Thoracic aorta (tissue), 2 donors: ENCODE measurements at regions not wholly inside any gene's neighbourhood (a gene's known extent, or its start where the extent isn't known, plus 50 kb on each side); places are given as distances from the start of the nearest gene placed in this dataset.

Source experiments
- ATAC-seq: fragments of 150-250 bp; one replicate; pipeline ENCODE4 v1.8.0; 2017; ENCODE audit warnings: low read depth; ENCODE audit not compliant: insufficient number of reproducible peaks, low FRiP score
- DNase-seq: peaks from one replicate; pipeline ENCODE4 v3.0.0-alpha.2; 2020; ENCODE audit warnings: low spot score
- H3K27ac ChIP-seq, 2 donors: fragments of 200-600 bp; sonication (generic); 1 replicate in 1 of 2; 2 replicates in 1 of 2; pipeline ENCODE4 v1.5.1; 2016; ENCODE audit warnings: mild to moderate bottlenecking in 2 of 2, moderate library complexity in 2 of 2
- H3K27me3 ChIP-seq: fragments of 200-600 bp; sonication (generic); replicated peaks from 2 replicates; pipeline ENCODE4 v1.6.0; 2016; ENCODE audit warnings: mild to moderate bottlenecking; ENCODE audit not compliant: insufficient read depth
- H3K36me3 ChIP-seq: fragments of 200-600 bp; sonication (generic); one replicate; pipeline ENCODE4 v1.5.1; 2016
- H3K4me1 ChIP-seq, 2 donors: fragments of 200-600 bp; sonication (generic); 1 replicate in 1 of 2; 2 replicates in 1 of 2; pipeline versions ENCODE4 v1.5.1 to v1.6.0; 2016; ENCODE audit warnings: low read depth in 2 of 2, mild to moderate bottlenecking in 1 of 2; ENCODE audit not compliant: control insufficient read depth in 1 of 2
- H3K4me3 ChIP-seq: fragments of 200-600 bp; sonication (generic); 2 replicates; pipeline ENCODE4 v1.5.1; 2016; ENCODE audit warnings: mild to moderate bottlenecking
- H3K9me3 ChIP-seq: fragments of 200-600 bp; sonication (generic); 2 replicates; pipeline ENCODE4 v1.5.1; 2016
- TF ChIP-seq, protein P1 (sequence below): fragments of 200-600 bp; sonication (generic); IDR thresholded peaks from one replicate; pipeline ENCODE4 v1.5.1; 2019; ENCODE audit warnings: antibody characterized with exemption

DNA sequence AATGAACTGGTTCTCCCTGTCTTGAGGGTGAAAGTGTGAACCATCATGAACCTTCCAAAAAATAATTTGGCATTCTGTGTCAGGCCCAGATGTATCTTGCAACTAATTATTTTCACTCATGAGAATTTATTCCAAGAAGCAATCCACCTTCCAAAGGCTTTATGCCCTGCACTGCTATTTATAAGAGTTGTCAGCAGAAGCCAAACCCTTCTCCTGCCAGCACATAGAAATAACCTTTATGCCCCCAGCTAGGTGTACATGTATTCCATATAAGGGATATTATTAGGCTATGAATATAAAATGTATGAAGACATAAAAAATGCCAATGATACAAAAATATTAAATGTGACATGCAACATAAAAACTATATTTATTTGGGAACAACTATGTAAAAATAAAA, 69.0 kb upstream of the GDF10 start:
- H3K27ac ChIP-seq: peak overlapping the region in 1 of 2 donors; percentile 50
- ATAC-seq: no peak
- TF ChIP-seq, protein P1, sequence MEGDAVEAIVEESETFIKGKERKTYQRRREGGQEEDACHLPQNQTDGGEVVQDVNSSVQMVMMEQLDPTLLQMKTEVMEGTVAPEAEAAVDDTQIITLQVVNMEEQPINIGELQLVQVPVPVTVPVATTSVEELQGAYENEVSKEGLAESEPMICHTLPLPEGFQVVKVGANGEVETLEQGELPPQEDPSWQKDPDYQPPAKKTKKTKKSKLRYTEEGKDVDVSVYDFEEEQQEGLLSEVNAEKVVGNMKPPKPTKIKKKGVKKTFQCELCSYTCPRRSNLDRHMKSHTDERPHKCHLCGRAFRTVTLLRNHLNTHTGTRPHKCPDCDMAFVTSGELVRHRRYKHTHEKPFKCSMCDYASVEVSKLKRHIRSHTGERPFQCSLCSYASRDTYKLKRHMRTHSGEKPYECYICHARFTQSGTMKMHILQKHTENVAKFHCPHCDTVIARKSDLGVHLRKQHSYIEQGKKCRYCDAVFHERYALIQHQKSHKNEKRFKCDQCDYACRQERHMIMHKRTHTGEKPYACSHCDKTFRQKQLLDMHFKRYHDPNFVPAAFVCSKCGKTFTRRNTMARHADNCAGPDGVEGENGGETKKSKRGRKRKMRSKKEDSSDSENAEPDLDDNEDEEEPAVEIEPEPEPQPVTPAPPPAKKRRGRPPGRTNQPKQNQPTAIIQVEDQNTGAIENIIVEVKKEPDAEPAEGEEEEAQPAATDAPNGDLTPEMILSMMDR: no peak

DNA sequence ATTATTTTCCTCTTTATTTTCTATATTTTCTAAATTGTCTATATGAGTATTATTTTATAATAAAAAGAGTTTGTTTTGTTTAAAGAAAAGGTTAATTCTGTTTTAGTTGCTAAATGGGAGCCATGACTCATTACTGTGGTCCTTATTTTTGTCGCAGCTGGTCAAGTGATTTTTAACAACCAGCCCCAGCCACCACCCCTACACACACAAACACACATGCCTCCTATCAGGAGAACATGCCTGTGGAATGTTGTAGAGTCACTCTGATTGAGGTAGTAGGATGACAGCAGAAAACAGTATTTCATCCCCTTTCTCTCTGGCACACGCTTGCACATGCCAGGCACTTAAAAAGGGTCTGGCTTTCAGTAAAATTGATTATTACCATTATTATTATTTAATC, 68.6 kb upstream of the GDF10 start:
- DNase-seq (no peak), ATAC-seq (no peak)
- Histone ChIP-seq H3K4me3 (no peak overlapping the region), H3K9me3 (no peaks in the 10 kb centered on the region), H3K27ac (no peak overlapping the region), H3K4me1 (peaks cover 5 to 20% of the 10 kb centered on the region in 2 donors), H3K36me3 (no peaks in the 10 kb centered on the region), H3K27me3 (no peaks in the 10 kb centered on the region)
- TF ChIP-seq, protein P1: no peak

More for the DNA sequence above, 69.0 kb upstream of the GDF10 start:
- Histone ChIP-seq H3K27me3 (no peaks in the 10 kb centered on the region), H3K4me1 (peaks cover 5 to 20% of the 10 kb centered on the region in 2 donors), H3K4me3 (no peak overlapping the region), H3K9me3 (no peaks in the 10 kb centered on the region), H3K36me3 (no peaks in the 10 kb centered on the region)
- DNase-seq: no peak

DNA sequence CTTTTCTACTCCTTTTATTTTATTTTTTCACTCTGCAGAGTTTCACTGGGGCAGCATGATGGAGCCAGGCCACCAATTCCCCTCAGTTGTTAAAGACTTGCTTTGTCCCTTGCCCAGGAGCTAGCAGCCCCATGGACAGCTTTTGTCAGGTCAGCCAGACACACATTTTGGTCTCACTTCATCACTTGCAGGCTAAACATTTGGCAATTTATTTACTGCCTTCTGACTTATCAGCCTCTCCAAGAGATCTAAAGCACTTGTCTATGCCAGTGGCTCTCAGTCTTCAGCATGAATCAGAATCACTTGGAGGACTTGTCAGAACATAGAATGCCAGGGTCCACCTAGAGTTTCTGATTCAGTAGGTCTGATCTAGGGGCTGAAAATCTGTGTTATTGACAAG, 66.4 kb upstream of the GDF10 start:
- Histone ChIP-seq H3K4me1 (peaks cover 5 to 20% of the 10 kb centered on the region in 2 donors), H3K9me3 (no peaks in the 10 kb centered on the region), H3K4me3 (no peak overlapping the region), H3K36me3 (no peaks in the 10 kb centered on the region), H3K27me3 (no peaks in the 10 kb centered on the region), H3K27ac (no peak overlapping the region)
- ATAC-seq (no peak), DNase-seq (no peak)
- TF ChIP-seq, protein P1: no peak

DNA sequence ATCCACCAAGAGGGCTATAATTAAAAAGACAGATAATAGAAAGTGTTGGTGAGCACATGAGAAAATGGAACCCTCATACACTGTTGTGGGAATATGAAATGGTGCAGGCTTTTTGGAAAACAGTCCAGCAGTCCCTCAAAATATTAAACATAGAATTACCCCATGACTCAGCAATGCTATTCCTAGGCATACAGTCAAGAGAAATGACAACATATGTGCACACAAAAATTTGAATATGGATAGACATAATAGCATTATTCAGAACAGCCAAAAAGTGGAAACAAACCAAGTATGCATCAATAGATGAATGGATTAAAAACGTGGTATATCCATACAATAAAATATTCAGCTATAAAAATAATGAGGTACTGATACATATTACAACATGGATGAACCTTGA, 64.5 kb upstream of the GDF10 start:
- Histone ChIP-seq H3K9me3 (no peaks in the 10 kb centered on the region), H3K27me3 (no peaks in the 10 kb centered on the region), H3K27ac (no peak overlapping the region), H3K4me1 (peaks cover under 1 to 7% of the 10 kb centered on the region in 2 donors), H3K4me3 (no peak overlapping the region), H3K36me3 (no peaks in the 10 kb centered on the region)
- no peak for DNase-seq
- TF ChIP-seq, protein P1: no peak
- ATAC-seq: no peak

DNA sequence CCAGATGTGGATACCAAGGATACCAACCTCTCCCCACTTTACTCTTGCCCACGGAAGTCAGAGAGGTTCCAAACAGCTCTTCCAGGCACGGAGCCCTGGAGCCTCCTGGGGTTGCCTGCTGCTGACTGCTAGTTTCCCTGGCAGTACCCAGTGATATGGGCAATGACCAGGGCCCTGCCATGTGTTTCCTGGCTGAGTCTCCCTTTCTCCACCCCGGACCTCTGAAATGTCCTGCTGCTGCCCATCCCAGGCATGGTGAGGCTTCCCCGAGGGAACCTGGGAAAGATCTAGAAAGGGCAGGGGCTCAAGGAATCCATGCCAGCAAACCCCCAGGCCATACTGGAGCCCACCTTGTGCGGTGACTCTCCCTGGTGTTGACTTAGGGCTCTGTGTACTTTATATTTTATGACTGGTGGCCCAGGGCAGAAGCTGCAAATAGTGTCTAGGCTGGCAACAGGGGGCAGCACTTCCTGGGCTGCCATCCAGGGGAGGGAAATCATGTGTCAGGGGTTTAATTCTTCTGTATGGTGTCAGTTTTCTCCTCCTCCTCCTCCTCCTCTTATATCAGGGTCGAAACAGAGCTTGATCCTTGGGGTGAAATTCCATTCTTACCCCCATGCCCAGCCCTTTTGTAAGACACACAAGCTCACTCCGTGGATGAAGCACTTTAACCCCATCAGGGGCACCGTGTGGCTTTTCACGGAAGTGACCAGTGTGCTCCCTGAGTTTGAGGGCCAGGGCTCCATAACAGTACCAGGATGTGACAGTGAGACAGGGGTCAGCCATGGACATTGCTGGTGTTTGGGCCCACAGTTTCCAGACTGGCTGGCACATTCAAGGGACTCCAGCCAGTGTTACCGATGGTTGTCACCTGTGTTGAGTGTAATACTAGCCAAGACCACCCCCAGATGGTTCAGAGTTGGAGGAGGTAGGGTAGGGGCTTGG, 62.4 kb upstream of the GDF10 start:
- H3K27me3 ChIP-seq: no peaks in the 10 kb centered on the region
- no peak overlapping the region for H3K27ac ChIP-seq
- TF ChIP-seq, protein P1: no peak
- ATAC-seq (no peak), DNase-seq (no peak)
- no peaks in the 10 kb centered on the region for H3K9me3 ChIP-seq
- peaks cover 0 to 17% of the 10 kb centered on the region in 2 donors for H3K4me1 ChIP-seq
- H3K4me3 ChIP-seq: no peak overlapping the region
- no peaks in the 10 kb centered on the region for H3K36me3 ChIP-seq
